SU-DHL-6 (cell line): ENCODE measurements at regions not wholly inside any gene's neighbourhood (a gene's known extent, or its start where the extent isn't known, plus 50 kb on each side); places are given as distances from the start of the nearest gene placed in this dataset.

Source experiments
- H2AFZ ChIP-seq: fragments of 200-600 bp; sonication (generic); 2 replicates; pipeline ENCODE4 v1.6.1; 2014; ENCODE audit warnings: low read depth, mild to moderate bottlenecking, moderate library complexity, mixed read lengths, antibody characterized with exemption, low read length; ENCODE audit not compliant: severe bottlenecking
- H3F3A ChIP-seq: fragments of 200-600 bp; shearing (Covaris generic); 2 replicates; pipeline ENCODE4 v1.6.0; 2016; ENCODE audit warnings: antibody characterized with exemption, mild to moderate bottlenecking; ENCODE audit not compliant: insufficient read depth
- H3K27ac ChIP-seq: fragments of 200-600 bp; sonication (generic); 2 replicates; pipeline ENCODE4 v1.5.1; 2016; ENCODE audit warnings: low read depth, mild to moderate bottlenecking, low read length, moderate library complexity, mixed read lengths
- H3K27me3 ChIP-seq: fragments of 200-600 bp; sonication (generic), shearing (Covaris generic); 2 replicates; pipeline ENCODE4 v1.6.0; 2014; ENCODE audit warnings: mild to moderate bottlenecking, low read length
- H3K36me3 ChIP-seq: fragments of 200-600 bp; sonication (generic); 2 replicates; pipeline ENCODE4 v1.6.1; 2014; ENCODE audit warnings: mild to moderate bottlenecking, low read length, mixed read lengths
- H3K4me2 ChIP-seq: fragments of 300-600, 200-600 bp; shearing (Covaris generic), sonication (generic); 2 replicates; pipeline ENCODE4 v1.6.0; 2014; ENCODE audit warnings: low read length, low read depth, mild to moderate bottlenecking; ENCODE audit not compliant: poor library complexity, severe bottlenecking
- H3K4me3 ChIP-seq: fragments of 200-600 bp; sonication (generic); 2 replicates; pipeline ENCODE4 v1.5.1; 2014; ENCODE audit warnings: antibody characterized with exemption, low read length, mild to moderate bottlenecking, mixed read lengths; ENCODE audit not compliant: insufficient read depth, poor library complexity, severe bottlenecking
- H3K79me2 ChIP-seq: fragments of 200-600 bp; sonication (generic); 2 replicates; pipeline ENCODE4 v1.6.1; 2014; ENCODE audit warnings: mild to moderate bottlenecking, low read length, moderate library complexity; ENCODE audit not compliant: insufficient read depth
- H3K9ac ChIP-seq: fragments of 200-600 bp; sonication (generic); 2 replicates; pipeline ENCODE4 v1.7.0; 2014; ENCODE audit warnings: mild to moderate bottlenecking, low read length
- H3K9me2 ChIP-seq: fragments of 200-600 bp; sonication (generic); replicated peaks from 2 replicates; pipeline ENCODE4 v1.6.1; 2014; ENCODE audit warnings: low read length; ENCODE audit not compliant: insufficient read depth
- H3K9me3 ChIP-seq: fragments of 200-600 bp; sonication (generic); 2 replicates; pipeline ENCODE4 v1.6.1; 2014; ENCODE audit warnings: low read length, mixed read lengths; ENCODE audit not compliant: insufficient read depth
- H4K20me1 ChIP-seq: fragments of 200-600 bp; sonication (generic); 2 replicates; pipeline ENCODE4 v1.6.1; 2014; ENCODE audit warnings: low read depth, mild to moderate bottlenecking, antibody characterized with exemption, low read length, moderate library complexity, mixed read lengths
- CTCF ChIP-seq: fragments of 200-600 bp; sonication (generic); IDR thresholded peaks from one replicate; pipeline ENCODE4 v1.5.1; 2017; ENCODE audit warnings: antibody characterized with exemption, mild to moderate bottlenecking, low read length, moderate library complexity; ENCODE audit not compliant: insufficient read depth, poor library complexity, severe bottlenecking
- EZH2phosphoT487 ChIP-seq: fragments of 200-600 bp; sonication (generic), shearing (Covaris generic); conservative IDR thresholded peaks from 2 replicates; pipeline ENCODE4 v1.6.1; 2018; ENCODE audit warnings: mild to moderate bottlenecking, antibody characterized with exemption, low read length, moderate library complexity, mixed read lengths

GRCh38 chr12:83613586-83614110 is 926.9 kb downstream of the TMTC2 start:
- Histone ChIP-seq H3K9me3 (peaks cover 10% of the 10 kb centered on the region; the same call in 1 of the 2 replicates), H3K27me3 (no peaks in the 10 kb centered on the region), H2AFZ (no peak overlapping the region), H3K27ac (no peak overlapping the region), H3K4me2 (no peak overlapping the region), H3K4me3 (no peak overlapping the region), H3K9me2 (no peaks in the 10 kb centered on the region), H3K79me2 (no peaks in the 10 kb centered on the region), H3F3A (no peaks in the 10 kb centered on the region), H3K36me3 (no peaks in the 10 kb centered on the region), H3K9ac (no peak overlapping the region), H4K20me1 (no peaks in the 10 kb centered on the region)
- no peak for TF ChIP-seq EZH2phosphoT487
- TF ChIP-seq CTCF, result no peak

- Histone ChIP-seq H3K4me3 (no peak overlapping the region), H3K36me3 (no peaks in the 10 kb centered on the region), H2AFZ (no peak overlapping the region), H3K9me3 (peaks cover 12% of the 10 kb centered on the region; the same call in 1 of the 2 replicates), H4K20me1 (no peaks in the 10 kb centered on the region), H3K79me2 (no peaks in the 10 kb centered on the region), H3K27me3 (no peaks in the 10 kb centered on the region), H3F3A (no peaks in the 10 kb centered on the region), H3K27ac (no peak overlapping the region), H3K4me2 (no peak overlapping the region), H3K9ac (no peak overlapping the region), H3K9me2 (no peaks in the 10 kb centered on the region)
- no peak for TF ChIP-seq CTCF
- no peak for TF ChIP-seq EZH2phosphoT487
Observed at GRCh38 chr12:83603106-83603505, 916.4 kb downstream of the TMTC2 start.

- no peaks in the 10 kb centered on the region for H3K9me3 ChIP-seq
- no peak overlapping the region for H3K27ac ChIP-seq
- no peak overlapping the region for H2AFZ ChIP-seq
- TF ChIP-seq CTCF (no peak), EZH2phosphoT487 (no peak)
- H3K27me3 ChIP-seq, result no peaks in the 10 kb centered on the region
- no peaks in the 10 kb centered on the region for H3K9me2 ChIP-seq
- H3K4me2 ChIP-seq, result no peak overlapping the region
- no peaks in the 10 kb centered on the region for H3F3A ChIP-seq
- H3K4me3 ChIP-seq, result no peak overlapping the region
- H3K36me3 ChIP-seq, result no peaks in the 10 kb centered on the region
- no peaks in the 10 kb centered on the region for H3K79me2 ChIP-seq
- H3K9ac ChIP-seq, result no peak overlapping the region
- H4K20me1 ChIP-seq, result no peaks in the 10 kb centered on the region
Observed at GRCh38 chr12:83575326-83575725, 888.6 kb downstream of the TMTC2 start.

DNA sequence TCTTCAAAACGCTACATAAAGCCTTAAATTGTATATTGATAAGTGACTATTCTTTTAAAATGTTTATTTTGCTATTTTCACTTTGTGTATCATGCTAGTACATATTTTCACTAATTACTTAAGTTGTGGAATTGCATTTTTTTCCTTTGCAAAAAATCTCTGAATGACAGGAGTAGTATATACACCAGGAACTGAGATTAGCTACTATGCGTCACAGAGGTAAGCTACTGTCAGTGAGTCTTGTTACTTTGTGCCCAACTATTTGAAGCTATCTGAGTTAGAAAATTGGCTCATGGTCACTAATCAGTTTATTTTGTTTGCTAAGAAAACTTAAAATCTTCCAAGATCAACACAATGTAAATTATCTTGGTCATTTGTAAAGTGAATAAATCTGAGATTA is 887.4 kb downstream of the TMTC2 start:
- Histone ChIP-seq H3K79me2 (no peaks in the 10 kb centered on the region), H3F3A (no peaks in the 10 kb centered on the region), H3K9ac (no peak overlapping the region), H3K9me3 (no peaks in the 10 kb centered on the region), H3K27me3 (no peaks in the 10 kb centered on the region), H4K20me1 (no peaks in the 10 kb centered on the region), H3K9me2 (no peaks in the 10 kb centered on the region), H2AFZ (peak overlapping the region; percentile 2), H3K27ac (no peak overlapping the region), H3K4me3 (no peak overlapping the region), H3K36me3 (no peaks in the 10 kb centered on the region), H3K4me2 (no peak overlapping the region)
- no peak for TF ChIP-seq EZH2phosphoT487
- TF ChIP-seq CTCF, result no peak
